ENCODE measurements at regions not wholly inside any gene's neighbourhood (a gene's known extent, or its start where the extent isn't known, plus 50 kb on each side); places are given as distances from the start of the nearest gene placed in this dataset.

GRCh38 chr7:9719721-9720120 is 1254.0 kb upstream of the PHF14 start:
- TF ChIP-seq, protein P1, sequence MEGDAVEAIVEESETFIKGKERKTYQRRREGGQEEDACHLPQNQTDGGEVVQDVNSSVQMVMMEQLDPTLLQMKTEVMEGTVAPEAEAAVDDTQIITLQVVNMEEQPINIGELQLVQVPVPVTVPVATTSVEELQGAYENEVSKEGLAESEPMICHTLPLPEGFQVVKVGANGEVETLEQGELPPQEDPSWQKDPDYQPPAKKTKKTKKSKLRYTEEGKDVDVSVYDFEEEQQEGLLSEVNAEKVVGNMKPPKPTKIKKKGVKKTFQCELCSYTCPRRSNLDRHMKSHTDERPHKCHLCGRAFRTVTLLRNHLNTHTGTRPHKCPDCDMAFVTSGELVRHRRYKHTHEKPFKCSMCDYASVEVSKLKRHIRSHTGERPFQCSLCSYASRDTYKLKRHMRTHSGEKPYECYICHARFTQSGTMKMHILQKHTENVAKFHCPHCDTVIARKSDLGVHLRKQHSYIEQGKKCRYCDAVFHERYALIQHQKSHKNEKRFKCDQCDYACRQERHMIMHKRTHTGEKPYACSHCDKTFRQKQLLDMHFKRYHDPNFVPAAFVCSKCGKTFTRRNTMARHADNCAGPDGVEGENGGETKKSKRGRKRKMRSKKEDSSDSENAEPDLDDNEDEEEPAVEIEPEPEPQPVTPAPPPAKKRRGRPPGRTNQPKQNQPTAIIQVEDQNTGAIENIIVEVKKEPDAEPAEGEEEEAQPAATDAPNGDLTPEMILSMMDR (IDR thresholded peaks at IDR 0.05) = no peak
- TF ChIP-seq POLR2AphosphoS5 (IDR thresholded peaks at IDR 0.05) = no peak
- TF ChIP-seq POLR2A (IDR thresholded peaks at IDR 0.05) = no peak
